NCI-H146 treated with DMSO at 0.1 percent for 48 hours (cell line): ENCODE measurements at regions not wholly inside any gene's neighbourhood (a gene's known extent, or its start where the extent isn't known, plus 50 kb on each side); places are given as distances from the start of the nearest gene placed in this dataset.

Experiments used
- DNase-seq: peaks from one replicate; lab custom pipeline; 2025; ENCODE audit not compliant: unreplicated experiment; lab: John Stamatoyannopoulos, UW

GRCh38 chr12:90281154-90281868 lies 572.7 kb upstream of the ATP2B1 start:
- no peak for DNase-seq

- no peak for DNase-seq
Observed at GRCh38 chr12:90280564-90281058, 572.0 kb upstream of the ATP2B1 start.

- DNase-seq: no peak
Observed at GRCh38 chr12:90280033-90280432, 571.4 kb upstream of the ATP2B1 start.

GRCh38 chr12:90275088-90275487 lies 566.5 kb upstream of the ATP2B1 start:
- no peak for DNase-seq

GRCh38 chr12:90274407-90274806 lies 565.8 kb upstream of the ATP2B1 start:
- DNase-seq: no peak

GRCh38 chr12:90268574-90268973 lies 559.9 kb upstream of the ATP2B1 start:
- no peak for DNase-seq

- no peak for DNase-seq
Observed at GRCh38 chr12:90262251-90262650, 553.6 kb upstream of the ATP2B1 start.

- no peak for DNase-seq
Observed at GRCh38 chr12:90261283-90261682, 552.6 kb upstream of the ATP2B1 start.

GRCh38 chr12:90260136-90260535 lies 551.5 kb upstream of the ATP2B1 start:
- no peak for DNase-seq

- no peak for DNase-seq
Observed at GRCh38 chr12:90257927-90258624, 549.4 kb upstream of the ATP2B1 start.

GRCh38 chr12:90254796-90255195 lies 546.2 kb upstream of the ATP2B1 start:
- DNase-seq: no peak

- DNase-seq: no peak
Observed at GRCh38 chr12:90253674-90254181, 545.1 kb upstream of the ATP2B1 start.

- no peak for DNase-seq
Observed at GRCh38 chr12:90253136-90253535, 544.5 kb upstream of the ATP2B1 start.

- no peak for DNase-seq
Observed at GRCh38 chr12:90250766-90251165, 542.1 kb upstream of the ATP2B1 start.

GRCh38 chr12:90250042-90250441 lies 541.4 kb upstream of the ATP2B1 start:
- no peak for DNase-seq

GRCh38 chr12:90246688-90247087 lies 538.0 kb upstream of the ATP2B1 start:
- no peak for DNase-seq

GRCh38 chr12:90245391-90245790 lies 536.8 kb upstream of the ATP2B1 start:
- DNase-seq: no peak

- no peak for DNase-seq
Observed at GRCh38 chr12:90244232-90244631, 535.6 kb upstream of the ATP2B1 start.

- DNase-seq: no peak
Observed at GRCh38 chr12:90243211-90243610, 534.6 kb upstream of the ATP2B1 start.

- DNase-seq: no peak
Observed at GRCh38 chr12:90239732-90240260, 531.2 kb upstream of the ATP2B1 start.

- no peak for DNase-seq
Observed at GRCh38 chr12:90238663-90239271, 530.1 kb upstream of the ATP2B1 start.

- no peak for DNase-seq
Observed at GRCh38 chr12:90237841-90238240, 529.2 kb upstream of the ATP2B1 start.
